Activated T-helper 1 cell treated with anti-CD3 and anti-CD28 coated beads, Interleukin-2, amount 50 U/mL, for 16 hours (primary cell): ENCODE measurements at regions not wholly inside any gene's neighbourhood (a gene's known extent, or its start where the extent isn't known, plus 50 kb on each side); places are given as distances from the start of the nearest gene placed in this dataset.

Experiments
- DNase-seq, 2 donors: peaks; one replicate each; pipeline ENCODE4 v3.0.0-alpha.2; 2020; ENCODE audit warnings: low read depth in 1 of 2, low spot score in 1 of 2

DNA sequence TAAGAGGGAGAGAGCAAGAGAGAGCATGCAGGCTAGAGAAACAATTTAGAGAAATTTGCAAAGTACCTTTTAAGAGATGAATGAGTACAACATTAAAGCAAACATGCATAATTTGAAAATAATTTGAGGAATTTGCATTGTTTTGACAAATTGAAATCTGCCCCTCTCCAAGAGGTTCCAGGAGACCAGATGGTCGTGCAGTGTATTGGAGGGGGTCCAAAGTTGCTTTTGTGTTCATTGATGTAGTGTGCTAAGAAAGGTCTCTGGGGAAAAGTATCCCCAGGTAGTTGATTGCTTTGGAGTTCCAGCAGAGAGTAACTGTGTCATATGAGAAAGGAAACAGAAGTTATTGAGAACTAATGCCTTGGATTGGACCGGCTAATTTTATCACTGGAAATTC is 635.0 kb upstream of the TENM3 start:
- no peak for DNase-seq

DNA sequence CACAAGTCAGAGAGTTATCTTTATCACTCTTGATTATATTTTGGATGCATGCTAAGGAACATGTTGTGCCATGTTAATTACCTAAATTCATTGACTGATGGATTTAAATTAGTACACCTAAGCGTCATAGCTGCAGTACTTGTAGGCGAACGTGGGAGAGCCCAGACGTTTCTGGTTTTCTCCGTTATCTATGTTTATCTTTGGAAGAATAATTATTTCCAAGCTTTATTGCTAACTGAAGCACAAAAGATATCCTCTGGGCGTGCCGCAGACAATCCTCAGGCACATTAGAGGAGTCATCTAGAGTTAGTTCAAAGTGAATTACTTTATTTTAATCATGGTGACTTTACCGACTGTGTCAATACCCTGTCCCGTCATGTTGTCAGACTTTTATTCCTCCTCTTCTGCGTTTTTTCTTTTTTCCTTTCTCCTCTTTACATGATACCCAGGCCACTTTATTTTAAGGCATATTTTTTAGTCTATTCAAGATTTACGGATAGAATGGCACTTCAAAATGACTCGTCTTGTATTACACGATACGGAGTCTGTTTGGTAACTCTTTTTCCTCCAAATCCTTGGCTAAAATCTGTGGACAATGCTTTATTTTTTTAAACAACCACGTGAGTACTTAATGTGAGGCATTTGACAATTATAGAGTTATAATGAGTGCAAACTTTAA is 632.0 kb upstream of the TENM3 start:
- no peak for DNase-seq

DNA sequence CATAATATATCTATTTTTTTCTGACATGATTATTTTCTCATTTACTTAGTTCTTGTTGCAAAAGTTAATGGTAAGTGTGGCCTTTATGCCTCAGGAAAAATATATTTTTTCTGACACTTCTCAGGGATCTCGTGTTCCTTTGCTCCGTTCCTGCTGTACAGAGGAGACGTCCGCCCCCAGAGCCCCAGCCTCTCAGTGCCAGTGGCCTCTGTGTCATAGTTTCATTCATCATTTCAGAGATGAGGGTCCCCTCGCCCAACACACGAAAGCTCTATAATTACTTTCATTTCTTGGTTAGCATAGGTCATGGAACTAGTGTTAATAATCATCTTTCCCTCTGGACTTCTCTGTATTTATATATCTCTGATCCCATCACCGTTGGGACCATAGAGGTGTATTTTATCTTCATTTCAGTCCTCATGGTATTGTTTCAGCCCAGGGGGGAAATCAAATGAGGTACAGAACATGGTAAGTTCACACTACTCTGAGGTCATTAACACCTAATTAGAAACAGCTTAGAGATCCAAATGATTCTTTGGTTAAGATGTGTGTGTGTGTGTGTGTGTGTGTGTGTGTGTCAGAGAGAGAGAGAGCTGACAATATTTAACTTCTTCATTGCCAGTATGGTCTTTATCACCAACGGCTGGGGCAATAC is 631.1 kb upstream of the TENM3 start:
- no peak for DNase-seq

DNA sequence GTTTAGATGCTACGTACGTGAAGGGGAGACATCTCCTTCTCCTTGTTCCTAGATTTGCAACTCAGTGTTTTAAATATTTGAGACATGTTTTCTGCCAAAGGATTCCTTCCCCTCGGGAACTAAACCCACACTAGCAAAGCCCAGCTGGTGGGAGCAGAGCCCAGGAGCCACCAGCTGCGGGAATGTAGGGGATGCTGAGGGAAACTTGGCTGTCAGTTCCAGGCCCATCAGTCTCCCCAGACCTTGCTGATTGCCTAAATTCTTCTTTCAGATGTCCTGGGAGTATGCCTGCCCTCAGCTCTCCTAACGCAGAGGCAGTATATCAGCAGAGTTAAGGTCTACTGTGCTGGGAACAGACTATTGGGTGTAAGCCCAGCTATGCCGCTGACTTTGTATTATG is 630.0 kb upstream of the TENM3 start:
- DNase-seq: no peak

DNA sequence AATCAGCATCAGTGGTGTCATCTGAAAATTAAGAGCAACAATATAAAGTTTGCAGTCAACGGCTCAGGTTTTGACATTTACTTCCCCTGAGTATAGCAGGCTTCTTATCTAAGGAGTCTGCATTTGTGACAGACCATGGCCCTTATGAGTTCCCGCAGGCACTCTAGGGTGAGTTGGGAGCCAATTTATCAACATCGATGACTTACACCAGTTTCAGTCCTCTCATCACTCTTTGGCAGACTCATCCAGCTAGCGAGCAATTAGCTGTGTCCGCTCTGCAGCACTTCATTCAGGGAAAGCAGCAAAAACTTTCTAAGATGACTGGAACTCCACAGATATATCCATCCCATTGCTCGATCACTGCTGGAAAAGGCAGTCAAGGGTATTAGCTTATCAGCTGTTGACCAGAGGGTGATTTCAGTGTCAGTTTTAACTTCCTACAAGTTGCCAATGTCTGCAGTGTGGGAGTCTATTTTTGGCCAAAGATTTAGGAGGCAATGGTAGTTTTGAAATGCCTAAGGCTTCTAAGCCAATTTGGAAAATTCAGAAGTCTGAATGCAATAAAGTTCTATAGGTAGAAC is 625.1 kb upstream of the TENM3 start:
- no peak for DNase-seq

DNA sequence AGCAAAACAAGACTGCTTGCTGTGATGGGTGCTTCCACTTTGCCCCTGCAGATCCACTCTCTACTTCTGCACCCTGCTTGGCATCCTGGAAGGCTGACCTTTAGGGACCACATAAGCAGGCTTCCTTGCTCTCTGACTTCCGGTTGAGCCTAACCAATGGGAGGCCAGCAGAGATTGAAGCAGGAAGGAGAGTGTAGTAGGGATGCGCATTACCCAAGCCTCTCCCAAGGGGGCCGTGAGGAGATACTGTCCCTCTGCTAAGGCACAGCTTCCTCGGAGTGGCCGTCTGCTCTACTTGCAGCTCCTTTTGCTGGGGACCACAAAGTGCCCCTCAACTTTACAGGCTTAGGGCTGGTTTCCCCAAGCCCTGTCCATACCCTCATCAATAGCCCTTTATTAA is 624.3 kb upstream of the TENM3 start:
- DNase-seq: no peak

DNA sequence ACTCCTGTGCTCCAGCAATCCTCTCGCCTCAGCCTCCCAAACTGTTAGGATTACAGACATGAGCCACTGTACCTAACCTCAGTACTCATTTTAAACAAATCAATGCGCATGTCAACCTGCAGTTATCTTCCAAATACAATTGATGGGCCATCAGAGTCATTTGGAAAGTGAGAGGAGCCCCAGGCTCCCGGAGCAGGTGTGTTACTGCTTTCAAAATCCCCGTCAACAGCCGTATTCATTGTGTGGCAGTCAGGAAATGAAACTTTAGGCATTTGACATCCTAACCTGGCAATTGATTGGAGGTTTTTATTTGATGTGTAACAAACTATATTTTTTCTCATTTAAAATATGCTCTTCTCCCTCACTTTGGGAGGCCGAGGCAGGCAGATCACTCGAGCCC is 623.6 kb upstream of the TENM3 start:
- no peak for DNase-seq

DNA sequence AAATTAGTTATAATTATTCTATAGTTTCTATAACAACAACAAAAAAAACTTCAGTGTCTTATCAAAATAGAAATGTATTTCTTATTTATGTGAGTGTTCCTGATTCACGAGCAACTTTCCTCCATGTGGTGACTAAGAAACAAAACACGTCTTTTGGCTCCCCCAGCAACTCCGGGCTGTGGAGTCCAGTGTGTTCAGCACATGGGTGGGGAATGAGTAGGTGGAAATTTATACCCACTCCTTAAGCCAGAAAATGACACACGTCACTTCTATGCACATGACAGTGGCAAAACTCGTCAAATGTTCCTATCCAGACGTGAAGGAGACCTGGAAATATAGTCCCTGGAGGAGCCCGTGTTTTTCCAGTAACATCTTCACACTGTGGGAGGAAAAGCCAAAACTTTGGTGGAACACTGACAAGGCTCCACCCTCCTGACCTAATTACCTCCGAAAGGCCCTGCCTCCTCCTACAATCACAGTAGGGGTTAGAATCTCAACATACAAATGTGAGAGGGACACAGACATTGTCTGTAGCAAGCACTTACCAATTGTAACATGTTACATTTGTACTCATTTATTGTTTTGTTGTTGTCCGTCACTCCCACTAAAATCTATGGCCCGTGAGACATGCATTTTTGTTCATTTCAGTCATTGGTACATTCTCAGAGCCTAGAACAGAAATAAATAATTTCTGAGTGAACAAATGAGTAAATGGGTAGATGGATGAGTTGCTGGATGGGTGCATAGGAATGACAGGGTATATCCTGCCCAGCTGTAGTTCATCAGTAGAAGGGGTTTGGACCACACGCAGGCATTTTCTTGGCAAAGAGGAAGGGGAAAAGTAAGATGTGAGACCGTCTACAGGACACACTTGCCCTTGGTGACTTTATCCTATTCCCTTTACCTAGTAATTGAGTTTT is 605.8 kb upstream of the TENM3 start:
- DNase-seq: no peak

DNA sequence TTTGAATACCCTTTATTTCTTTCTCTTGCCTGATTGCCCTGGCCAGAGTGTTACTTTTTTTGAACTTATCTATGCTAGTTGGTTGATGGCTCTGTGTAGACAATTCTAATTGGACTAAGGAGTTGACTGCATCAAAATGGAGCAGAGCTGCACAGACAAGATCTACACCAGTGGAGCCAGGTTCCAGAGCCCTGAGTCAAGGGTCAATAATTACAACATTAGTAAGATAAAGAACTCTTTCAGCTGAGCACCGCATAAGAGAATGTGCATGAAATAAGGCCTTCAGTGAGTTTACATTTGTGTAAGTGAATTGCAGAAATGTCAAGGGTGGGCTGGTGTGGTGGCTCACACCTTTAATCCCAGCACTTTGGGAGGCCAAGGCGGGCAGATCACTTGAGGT is 599.7 kb upstream of the TENM3 start:
- DNase-seq: no peak

DNA sequence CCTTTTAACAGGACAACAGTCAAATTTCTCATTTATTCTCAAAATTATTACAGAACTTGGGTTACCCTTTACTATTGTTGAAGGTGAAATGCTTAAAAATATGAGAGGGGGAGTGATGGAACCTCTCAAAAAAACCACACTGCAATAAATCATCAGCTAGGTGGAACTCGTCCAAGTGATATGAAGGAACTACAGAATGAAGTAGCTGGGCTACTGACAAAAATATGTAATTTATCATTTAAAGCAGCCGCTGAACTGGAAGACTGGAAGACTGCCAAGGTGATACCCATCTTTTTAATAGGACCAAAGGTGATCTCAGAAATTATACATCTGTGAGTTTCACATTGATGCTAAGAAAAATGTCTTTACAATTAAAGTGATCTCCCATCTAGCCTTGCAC is 597.7 kb upstream of the TENM3 start:
- no peak for DNase-seq

DNA sequence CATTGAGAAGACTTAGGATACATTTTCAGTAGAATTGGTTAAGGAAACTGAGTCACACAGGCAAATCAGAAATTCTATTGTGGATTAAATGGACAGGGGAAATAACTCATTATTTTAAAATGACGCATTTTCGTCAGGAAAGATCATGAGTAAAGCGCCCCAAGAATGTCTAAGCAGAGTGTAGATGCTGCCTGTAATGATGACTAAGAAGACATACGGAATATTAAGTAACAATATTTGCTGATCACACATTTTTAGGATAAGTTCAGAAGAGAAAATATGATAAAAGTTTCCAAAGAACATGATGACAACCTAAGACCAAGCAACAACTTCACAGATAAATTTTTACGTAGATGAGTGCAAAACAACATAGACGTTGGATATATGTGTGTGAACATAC is 596.3 kb upstream of the TENM3 start:
- no peak for DNase-seq

DNA sequence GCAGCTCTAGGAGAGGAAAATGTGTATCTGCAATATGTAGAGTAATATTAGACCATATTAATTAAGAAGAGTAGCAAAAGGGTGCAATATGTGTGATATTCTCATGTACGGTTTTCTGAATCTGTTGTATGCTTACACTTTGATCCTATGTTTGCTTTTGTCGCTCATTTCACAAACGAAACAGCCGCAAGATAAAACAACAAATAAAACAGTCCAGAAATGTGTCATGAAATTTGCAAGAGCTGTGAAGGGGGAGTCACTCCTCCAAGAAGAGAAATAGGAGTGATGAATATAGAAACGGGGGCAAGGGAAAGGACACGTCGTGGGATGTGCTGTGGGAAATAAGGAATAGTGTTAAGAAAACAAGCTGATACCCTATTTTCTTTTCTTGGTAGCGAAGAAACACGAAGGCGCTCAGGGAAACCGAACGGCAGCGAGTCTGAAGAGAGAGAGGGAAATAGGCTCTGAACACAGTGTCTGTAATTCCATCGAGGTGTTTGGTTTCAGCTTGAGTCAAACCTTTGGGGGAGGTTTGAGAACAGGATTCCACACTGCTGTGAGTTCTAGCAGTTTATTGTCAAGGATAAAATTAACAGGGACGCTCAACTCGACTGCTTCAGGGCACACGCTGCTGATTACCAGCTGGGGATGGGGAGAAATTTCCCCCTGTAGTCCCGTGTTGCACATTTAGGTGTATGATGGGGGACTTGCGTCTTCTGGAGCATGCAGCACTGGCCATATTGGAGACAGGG is 595.6 kb upstream of the TENM3 start:
- no peak for DNase-seq

DNA sequence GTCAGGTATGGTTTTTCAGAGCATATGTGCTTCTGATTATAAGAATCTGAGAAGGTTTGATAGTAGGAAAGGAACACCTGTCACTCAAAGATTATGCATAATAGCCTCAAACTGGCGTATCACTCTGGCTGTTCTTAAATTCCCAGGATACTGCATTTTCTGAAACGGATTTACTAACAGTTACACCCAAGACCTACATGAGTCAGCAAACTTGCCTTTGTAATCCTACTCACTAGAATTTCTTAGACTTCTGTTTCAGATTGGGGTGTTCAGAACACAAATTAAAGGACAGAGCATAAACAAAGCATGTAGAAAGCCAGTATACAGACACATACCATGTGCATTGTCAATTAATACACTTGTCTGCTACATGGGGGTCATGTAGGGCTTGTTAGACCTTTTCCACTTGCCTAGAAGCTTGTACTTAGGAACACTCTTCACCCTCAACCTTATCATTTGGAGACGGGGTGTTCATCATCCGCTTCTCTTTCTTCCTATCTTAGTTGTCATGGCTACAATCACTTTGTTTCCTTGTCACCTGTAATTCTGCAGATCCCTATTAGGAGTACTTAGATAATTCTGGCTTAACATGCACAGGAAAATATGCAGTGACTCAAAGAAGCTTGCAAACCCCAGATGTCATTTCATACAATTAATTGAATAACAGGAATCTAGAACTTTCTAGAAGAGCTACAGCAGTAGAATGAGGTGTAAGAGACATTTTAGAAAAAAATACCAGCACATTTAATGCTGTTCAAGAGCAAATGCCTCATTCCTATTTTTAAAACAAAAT is 593.0 kb upstream of the TENM3 start:
- no peak for DNase-seq

DNA sequence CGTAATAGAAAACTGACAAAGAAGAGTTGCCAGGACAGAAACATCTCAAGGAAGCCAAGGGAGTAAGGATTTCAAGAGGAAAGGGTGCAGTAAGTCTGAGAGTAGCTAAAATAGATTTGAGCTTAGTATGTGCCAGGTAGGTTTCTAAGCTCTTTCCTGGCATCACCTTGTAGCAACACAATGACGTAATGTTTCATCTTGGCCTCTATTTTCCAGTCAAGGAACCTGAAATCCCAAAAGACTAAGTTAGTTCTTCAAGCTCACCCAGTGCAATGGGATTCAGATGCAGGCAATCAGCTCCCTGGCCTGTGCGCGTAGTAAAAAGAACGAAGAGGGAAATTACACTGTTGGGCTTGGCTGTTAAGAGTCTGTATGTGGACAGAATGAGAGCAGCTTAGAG is 586.5 kb upstream of the TENM3 start:
- DNase-seq: no peak

DNA sequence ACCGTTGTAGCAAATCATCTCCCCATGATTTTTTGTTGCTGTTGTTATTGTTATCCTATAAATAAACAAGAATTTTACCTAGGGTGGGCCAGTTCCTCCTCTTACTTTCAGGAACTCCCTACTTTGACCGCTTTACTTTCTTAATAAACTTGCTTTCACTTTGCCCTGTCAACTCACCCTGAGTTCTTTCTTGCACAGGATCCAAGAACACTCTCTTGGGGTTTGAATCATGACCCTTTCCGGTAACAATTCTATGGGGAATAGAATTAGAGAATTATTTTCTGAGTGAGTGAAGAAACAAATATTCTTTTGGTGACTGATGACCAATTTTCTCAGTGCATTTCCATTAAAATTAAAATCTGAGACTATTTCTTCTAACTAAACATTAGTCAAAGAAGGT is 584.0 kb upstream of the TENM3 start:
- DNase-seq: no peak

DNA sequence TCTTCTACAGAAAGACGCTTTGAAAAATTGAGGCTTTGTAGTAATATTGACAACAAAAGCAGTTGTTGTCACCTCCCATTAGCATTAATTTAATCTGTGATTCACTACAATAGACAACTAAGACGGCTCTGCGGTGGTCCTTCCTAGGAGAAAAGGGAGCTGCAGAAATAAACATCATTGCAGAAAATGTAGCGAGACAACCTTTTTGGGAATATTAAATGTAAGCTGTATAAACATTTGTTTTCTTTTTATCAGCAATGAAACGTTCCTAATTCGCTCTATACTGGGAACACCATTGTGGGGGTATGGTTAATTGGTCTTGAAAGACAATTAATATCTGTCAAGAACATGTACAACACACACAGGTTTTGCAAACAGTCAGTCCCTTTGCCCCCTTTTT is 583.3 kb upstream of the TENM3 start:
- DNase-seq: no peak

DNA sequence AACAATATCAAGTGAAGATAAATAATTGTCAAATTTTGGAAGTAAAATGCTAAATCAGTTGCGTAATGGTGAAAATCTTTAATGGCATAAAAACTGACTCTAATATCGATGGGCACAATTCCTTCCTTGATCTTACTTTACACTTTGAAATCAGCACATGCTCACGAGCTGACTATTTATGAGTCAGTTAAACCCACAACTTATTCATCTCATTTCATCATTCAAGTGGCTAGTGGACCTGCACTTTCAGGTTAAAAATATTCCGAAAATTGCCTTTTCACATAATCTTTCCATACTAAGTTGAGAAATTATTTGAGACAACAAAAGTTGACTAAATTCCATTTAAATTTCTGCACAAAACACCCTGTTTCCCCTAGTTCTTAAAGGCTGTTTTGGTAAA is 582.1 kb upstream of the TENM3 start:
- DNase-seq: no peak

DNA sequence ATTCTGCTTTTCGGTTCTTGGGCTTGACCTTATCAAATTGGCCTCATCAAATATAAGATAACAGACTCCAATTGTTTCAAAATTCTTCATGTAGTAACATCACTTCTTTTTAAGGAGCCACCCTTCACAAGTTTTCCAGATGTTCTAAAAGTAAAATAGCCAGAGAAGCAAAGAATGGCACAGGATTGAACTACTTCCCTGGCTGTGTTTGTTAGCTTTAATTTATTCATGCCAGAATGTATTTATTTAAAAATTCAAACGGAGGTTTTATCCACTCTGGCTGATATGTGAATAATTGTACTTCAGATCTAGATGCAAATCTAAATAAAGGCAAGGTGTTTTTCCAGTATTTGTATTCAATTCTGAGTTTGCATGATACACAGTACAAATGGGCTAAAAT is 581.3 kb upstream of the TENM3 start:
- DNase-seq: no peak

DNA sequence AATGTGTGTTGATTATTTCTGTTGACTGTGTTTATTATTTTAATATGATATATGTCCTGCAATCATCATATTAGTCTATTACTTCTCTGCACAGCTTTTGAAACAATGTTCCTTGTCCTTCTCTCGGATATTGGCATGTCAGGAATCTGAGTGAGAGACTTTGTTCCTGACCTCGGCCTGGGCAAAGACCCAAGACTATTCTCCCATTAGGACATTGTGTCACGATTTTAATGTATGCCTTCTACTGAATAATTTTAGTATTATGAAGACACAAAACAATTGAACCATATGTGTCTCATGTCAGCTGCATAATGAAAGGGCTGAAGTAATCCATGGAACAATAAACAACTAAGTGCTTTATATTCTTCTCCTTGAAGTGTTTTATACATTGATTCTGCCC is 580.8 kb upstream of the TENM3 start:
- no peak for DNase-seq

DNA sequence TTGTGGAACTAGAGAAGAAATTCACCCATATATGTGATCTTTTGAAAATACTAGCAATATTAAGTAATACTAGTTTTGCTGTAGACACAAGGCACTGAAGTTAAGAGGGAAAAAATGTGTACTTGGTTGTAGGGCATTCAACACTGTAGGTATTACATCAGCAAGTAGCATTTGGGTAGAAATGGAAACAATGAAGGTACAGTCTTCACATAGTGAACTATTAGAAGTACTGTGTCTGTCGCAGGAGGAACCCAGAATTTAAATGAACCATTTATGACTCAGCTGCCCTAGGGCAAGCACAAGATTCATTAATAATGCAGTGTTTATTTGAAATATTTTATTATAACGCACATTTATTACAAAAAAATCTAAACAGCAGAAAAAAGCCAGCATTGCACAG is 572.7 kb upstream of the TENM3 start:
- DNase-seq: no peak
